IMR-90 (cell line): ENCODE measurements at regions not wholly inside any gene's neighbourhood (a gene's known extent, or its start where the extent isn't known, plus 50 kb on each side); places are given as distances from the start of the nearest gene placed in this dataset.

Experiments
- ATAC-seq: fragments of 200-7000 bp; cut with Tn5 transposase; 2 replicates; pipeline ENCODE4 v1.9.1; 2020; ENCODE audit warnings: low read depth, mild to moderate bottlenecking, moderate library complexity
- BruUV-seq: library from RNA; stranded (reverse); fragments of 400-500 nt; replicated peaks from 2 replicates; lab custom pipeline; 2021; lab: Mats Ljungman, UMichigan
- CTCF ChIA-PET: fragments of 300-600 bp; formaldehyde crosslinking; extraction: SDS; loops from one replicate; lab custom pipeline; 2021; ENCODE audit warnings: antibody characterized with exemption; lab: Yijun Ruan, JAX
- POLR2A ChIA-PET: fragments of 300-600 bp; sonication (Branson Sonifier 250); formaldehyde crosslinking; loops from one replicate; lab custom pipeline; 2022; ENCODE audit warnings: antibody characterized with exemption; ENCODE audit not compliant: unreplicated experiment; lab: Charles Lee
- DNase-seq: peaks from one replicate; pipeline ENCODE4 v3.0.0; 2013
- H2AFZ ChIP-seq: replicated peaks from 2 replicates; pipeline ENCODE3; 2013; ENCODE audit warnings: low read length, mild to moderate bottlenecking; ENCODE audit not compliant: poor library complexity
- H2AK5ac ChIP-seq: 2 replicates; pipeline ENCODE4 v1.6.1; 2013; ENCODE audit warnings: low read depth, low read length, inconsistent platforms
- H2AK9ac ChIP-seq: replicated peaks from 2 replicates; pipeline ENCODE3; 2013; ENCODE audit warnings: mild to moderate bottlenecking, low read depth, low read length, moderate library complexity; ENCODE audit not compliant: poor library complexity
- H2BK120ac ChIP-seq: 2 replicates; pipeline ENCODE4 v1.6.1; 2013; ENCODE audit warnings: low read depth, low read length, inconsistent platforms
- H2BK15ac ChIP-seq: 3 replicates; pipeline ENCODE4 v1.6.1; 2013; ENCODE audit warnings: low read depth, low read length, inconsistent platforms
- H2BK20ac ChIP-seq: 2 replicates; pipeline ENCODE4 v1.6.1; 2013; ENCODE audit warnings: low read depth, mild to moderate bottlenecking, inconsistent platforms, low read length, moderate library complexity
- H2BK5ac ChIP-seq: 2 replicates; pipeline ENCODE4 v1.6.1; 2013; ENCODE audit warnings: mild to moderate bottlenecking, low read depth, low read length, inconsistent platforms; ENCODE audit not compliant: poor library complexity, severe bottlenecking
- H3K14ac ChIP-seq: replicated peaks from 2 replicates; pipeline ENCODE4 v1.6.1; 2013; ENCODE audit warnings: low read depth, low read length, inconsistent platforms
- H3K18ac ChIP-seq: 2 replicates; pipeline ENCODE4 v1.6.1; 2013; ENCODE audit warnings: low read depth, low read length, control low read depth
- H3K23ac ChIP-seq: 2 replicates; pipeline ENCODE4 v1.6.1; 2013; ENCODE audit warnings: low read depth, low read length, inconsistent platforms
- H3K27ac ChIP-seq: 2 replicates; pipeline ENCODE4 v1.5.1; 2013; ENCODE audit warnings: mild to moderate bottlenecking, control low read depth, low read length; ENCODE audit not compliant: insufficient read depth
- H3K27me3 ChIP-seq: 2 replicates; pipeline ENCODE4 v1.6.1; 2013; ENCODE audit warnings: low read length; ENCODE audit not compliant: control insufficient read depth, insufficient read depth
- H3K36me3 ChIP-seq: 2 replicates; pipeline ENCODE4 v1.6.1; 2013; ENCODE audit warnings: low read length, mixed read lengths; ENCODE audit not compliant: control insufficient read depth, insufficient read depth
- H3K4ac ChIP-seq: 2 replicates; pipeline ENCODE4 v1.6.1; 2013; ENCODE audit warnings: low read depth, low read length, inconsistent platforms
- H3K4me1 ChIP-seq: 2 replicates; pipeline ENCODE4 v1.6.1; 2013; ENCODE audit warnings: low read length, mixed read lengths; ENCODE audit not compliant: control insufficient read depth, insufficient read depth
- H3K4me2 ChIP-seq: 2 replicates; pipeline ENCODE4 v1.6.1; 2013; ENCODE audit warnings: low read depth, mild to moderate bottlenecking, control low read depth, low read length, moderate library complexity
- H3K4me3 ChIP-seq: 2 replicates; pipeline ENCODE4 v1.5.1; 2013; ENCODE audit warnings: low read depth, mild to moderate bottlenecking, control low read depth, low read length, moderate library complexity; ENCODE audit not compliant: insufficient read depth
- H3K56ac ChIP-seq: 2 replicates; pipeline ENCODE4 v1.6.1; 2013; ENCODE audit warnings: low read length, inconsistent platforms; ENCODE audit not compliant: insufficient read depth; ENCODE audit errors: extremely low read depth
- H3K79me1 ChIP-seq, 2 experiments: 2 replicates each; pipeline ENCODE4 v1.6.1; 2013; ENCODE audit warnings: low read length in 2 of 2, inconsistent platforms in 1 of 2, low read depth in 1 of 2
- H3K9ac ChIP-seq: 2 replicates; pipeline ENCODE4 v1.6.1; 2013; ENCODE audit warnings: low read depth, low read length, control low read depth
- H3K9me1 ChIP-seq: 2 replicates; pipeline ENCODE4 v1.6.1; 2013; ENCODE audit warnings: low read length, inconsistent platforms; ENCODE audit not compliant: insufficient read depth
- H3K9me3 ChIP-seq: 2 replicates; pipeline ENCODE4 v1.6.1; 2013; ENCODE audit warnings: low read length; ENCODE audit not compliant: control insufficient read depth, insufficient read depth
- H4K20me1 ChIP-seq: 2 replicates; pipeline ENCODE4 v1.6.1; 2013; ENCODE audit warnings: low read length, inconsistent platforms; ENCODE audit not compliant: insufficient read depth
- H4K5ac ChIP-seq: 2 replicates; pipeline ENCODE4 v1.6.1; 2013; ENCODE audit warnings: mild to moderate bottlenecking, low read depth, low read length, control low read depth
- H4K8ac ChIP-seq, 2 experiments: 2 replicates each; pipeline ENCODE4 v1.6.1; 2013; ENCODE audit warnings: low read depth in 2 of 2, low read length in 2 of 2, control low read depth in 1 of 2, inconsistent platforms in 1 of 2
- H4K91ac ChIP-seq: 2 replicates; pipeline ENCODE4 v1.6.1; 2013; ENCODE audit warnings: low read depth, low read length, inconsistent platforms; ENCODE audit not compliant: insufficient read depth
- BHLHE40 ChIP-seq: fragments of 150-350 bp; IDR thresholded peaks from 2 replicates; pipeline ENCODE4 v1.6.1; 2016; ENCODE audit warnings: mild to moderate bottlenecking, low read depth, low read length
- CEBPB ChIP-seq: IDR thresholded peaks from 2 replicates; pipeline ENCODE4 v1.6.1; 2012; ENCODE audit warnings: low read depth, low read length, improper control_type of control experiment
- CHD1 ChIP-seq: IDR thresholded peaks from 2 replicates; pipeline ENCODE4 v1.6.1; 2012; ENCODE audit warnings: low read depth, low read length, improper control_type of control experiment
- FOS ChIP-seq: fragments of 150-350 bp; IDR thresholded peaks from 2 replicates; pipeline ENCODE4 v1.6.1; 2016; ENCODE audit warnings: low read depth, low read length
- MAFK ChIP-seq: IDR thresholded peaks from 2 replicates; pipeline ENCODE4 v1.6.1; 2012; ENCODE audit warnings: low read depth, low read length, improper control_type of control experiment
- MAZ ChIP-seq: IDR thresholded peaks from 2 replicates; pipeline ENCODE4 v1.6.1; 2012; ENCODE audit warnings: low read depth, mild to moderate bottlenecking, low read length, improper control_type of control experiment, moderate library complexity, borderline replicate concordance
- MXI1 ChIP-seq: IDR thresholded peaks from 2 replicates; pipeline ENCODE4 v1.6.1; 2012; ENCODE audit warnings: low read depth, mild to moderate bottlenecking, low read length, moderate library complexity, borderline replicate concordance
- NFE2L2 ChIP-seq: fragments of 150-350 bp; IDR thresholded peaks from 2 replicates; pipeline ENCODE4 v1.6.1; 2016; ENCODE audit warnings: low read depth, mild to moderate bottlenecking, low read length
- POLR2A ChIP-seq: IDR thresholded peaks from 2 replicates; pipeline ENCODE4 v1.6.1; 2012; ENCODE audit warnings: mild to moderate bottlenecking, low read depth, low read length
- RAD21 ChIP-seq: IDR thresholded peaks from 2 replicates; pipeline ENCODE4 v1.6.1; 2012; ENCODE audit warnings: low read length, improper control_type of control experiment
- RFX5 ChIP-seq: IDR thresholded peaks from 2 replicates; pipeline ENCODE4 v1.8.0; 2012; ENCODE audit warnings: low read depth, mild to moderate bottlenecking, low read length, moderate library complexity
- SMC3 ChIP-seq: fragments of 150-350 bp; IDR thresholded peaks from 2 replicates; pipeline ENCODE4 v1.6.1; 2016; ENCODE audit warnings: low read depth, mild to moderate bottlenecking, antibody characterized with exemption, low read length, moderate library complexity
- USF2 ChIP-seq: fragments of 150-350 bp; IDR thresholded peaks from 2 replicates; pipeline ENCODE4 v1.6.1; 2017; ENCODE audit warnings: mild to moderate bottlenecking, antibody characterized with exemption, low read length, low read depth
- WGBS, 2 experiments: methylation state at CpG; one replicate each; pipeline versions ENCODE4 v1.1.5 to v1.1.7; 2013; ENCODE audit warnings: missing lambda C conversion rate in 2 of 2; ENCODE audit not compliant: insufficient read length in 1 of 2; ENCODE audit errors: extremely low coverage in 2 of 2; 5-methylcytosine and 5-hydroxymethylcytosine counted together
- dilution Hi-C: fragments of 300-500 bp; cut with HindIII; formaldehyde crosslinking; loops from one replicate; pipeline ENCODE4 v1.14.3; 2018; ENCODE audit warnings: low sequenced_read_pairs; ENCODE audit not compliant: unreplicated experiment
- in situ Hi-C: fragments of 300-500 bp; cut with MboI; formaldehyde crosslinking; loops from 3 replicates; pipeline ENCODE4 v1.14.3; 2019; ENCODE audit warnings: low sequenced_read_pairs, inconsistent platforms, mixed read lengths
- intact Hi-C: fragments of 100-400 bp; cut with micrococcal nuclease; formaldehyde crosslinking; loops from 2 replicates; pipeline ENCODE4 v1.10.0; 2022
- TF ChIP-seq, protein P1 (sequence below): conservative IDR thresholded peaks from 2 replicates; pipeline ENCODE4 v1.5.1; 2012; ENCODE audit warnings: mild to moderate bottlenecking, low read depth, low read length, improper control_type of control experiment
- TF ChIP-seq, protein P2 (sequence below): fragments of 150-350 bp; IDR thresholded peaks from 2 replicates; pipeline ENCODE4 v1.6.1; 2016; ENCODE audit warnings: low read depth, mild to moderate bottlenecking, low read length, moderate library complexity, borderline replicate concordance

GRCh38 chr12:92085040-92085735 lies 60.5 kb downstream of the BTG1 start:
- H3K4ac ChIP-seq: peak overlapping the region; percentile 65; the same call in 1 of the 2 replicates
- H2BK5ac ChIP-seq: peak overlapping the region; percentile 46
- peak overlapping the region; percentile 72 for H4K91ac ChIP-seq
- H3K27ac ChIP-seq: peak overlapping the region; percentile 51; the same call in 1 of the 2 replicates
- H2AFZ ChIP-seq: no peak overlapping the region
- H2AK5ac ChIP-seq: peak overlapping the region; percentile 42; the same call in 1 of the 2 replicates
- 0 out of 2 replicates have a peak overlapping the region, but pooled peaks have one; percentile 4 for H4K5ac ChIP-seq
- H3K27me3 ChIP-seq: no peaks in the 10 kb centered on the region
- no peaks in the 10 kb centered on the region for H3K9me3 ChIP-seq
- H3K9ac ChIP-seq: no peak overlapping the region
- no peaks in the 10 kb centered on the region; a peak in 1 of 4 replicates for H3K79me1 ChIP-seq
- H3K4me1 ChIP-seq: peaks cover 3% of the 10 kb centered on the region; the same call in 1 of the 2 replicates
- no peak overlapping the region for H3K4me3 ChIP-seq
- H3K56ac ChIP-seq: no peak overlapping the region
- H2BK120ac ChIP-seq: peak overlapping the region; percentile 78
- POLR2A ChIA-PET: no interaction called here
- ATAC-seq: no peak
- peak overlapping the region; percentile 74; the same call in 1 of the 2 replicates for H3K23ac ChIP-seq
- in situ Hi-C loops: no loop called here
- peak overlapping the region; percentile 45; the same call in 1 of the 2 replicates for H2BK20ac ChIP-seq
- no peak overlapping the region for H3K14ac ChIP-seq
- 0 out of 2 replicates have a peak, but pooled peaks cover 3% of the 10 kb centered on the region for H3K9me1 ChIP-seq
- H4K20me1 ChIP-seq: no peaks in the 10 kb centered on the region
- CTCF ChIA-PET: interaction anchor here (0.6 to 1.3 kb wide), 4 partner anchors 21 to 274 kb away, joined by 3 to 4 read pairs (median 3); no protein-coding TSS in a partner anchor
- dilution Hi-C loops: no loop called here
- BruUV-seq: no TSS peak
- H3K36me3 ChIP-seq: no peaks in the 10 kb centered on the region
- H2AK9ac ChIP-seq: no peak overlapping the region
- peak; percentile 34 for DNase-seq
- peak overlapping the region; percentile 44; the same call in 1 of the 2 replicates for H3K18ac ChIP-seq
- peak overlapping the region; percentile 21; the same call in 1 of the 2 replicates for H3K4me2 ChIP-seq
- intact Hi-C loops: no loop called here
- H2BK15ac ChIP-seq: peak overlapping the region; percentile 89; the same call in 1 of the 3 replicates
- no CpG with 5 or more reads among the region's 3 CpGs for WGBS, 2 experiments
- peak overlapping the region; percentile 4 to 38; a peak in 1 of 4 replicates for H4K8ac ChIP-seq
- TF ChIP-seq POLR2A (no peak), MAZ (no peak), FOS (no peak), CHD1 (no peak), MAFK (no peak), SMC3 (no peak), USF2 (no peak), CEBPB (no peak), NFE2L2 (no peak), RFX5 (no peak), MXI1 (no peak), BHLHE40 (no peak), RAD21 (no peak)
- TF ChIP-seq, protein P1, sequence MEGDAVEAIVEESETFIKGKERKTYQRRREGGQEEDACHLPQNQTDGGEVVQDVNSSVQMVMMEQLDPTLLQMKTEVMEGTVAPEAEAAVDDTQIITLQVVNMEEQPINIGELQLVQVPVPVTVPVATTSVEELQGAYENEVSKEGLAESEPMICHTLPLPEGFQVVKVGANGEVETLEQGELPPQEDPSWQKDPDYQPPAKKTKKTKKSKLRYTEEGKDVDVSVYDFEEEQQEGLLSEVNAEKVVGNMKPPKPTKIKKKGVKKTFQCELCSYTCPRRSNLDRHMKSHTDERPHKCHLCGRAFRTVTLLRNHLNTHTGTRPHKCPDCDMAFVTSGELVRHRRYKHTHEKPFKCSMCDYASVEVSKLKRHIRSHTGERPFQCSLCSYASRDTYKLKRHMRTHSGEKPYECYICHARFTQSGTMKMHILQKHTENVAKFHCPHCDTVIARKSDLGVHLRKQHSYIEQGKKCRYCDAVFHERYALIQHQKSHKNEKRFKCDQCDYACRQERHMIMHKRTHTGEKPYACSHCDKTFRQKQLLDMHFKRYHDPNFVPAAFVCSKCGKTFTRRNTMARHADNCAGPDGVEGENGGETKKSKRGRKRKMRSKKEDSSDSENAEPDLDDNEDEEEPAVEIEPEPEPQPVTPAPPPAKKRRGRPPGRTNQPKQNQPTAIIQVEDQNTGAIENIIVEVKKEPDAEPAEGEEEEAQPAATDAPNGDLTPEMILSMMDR: no peak
- TF ChIP-seq, protein P2, sequence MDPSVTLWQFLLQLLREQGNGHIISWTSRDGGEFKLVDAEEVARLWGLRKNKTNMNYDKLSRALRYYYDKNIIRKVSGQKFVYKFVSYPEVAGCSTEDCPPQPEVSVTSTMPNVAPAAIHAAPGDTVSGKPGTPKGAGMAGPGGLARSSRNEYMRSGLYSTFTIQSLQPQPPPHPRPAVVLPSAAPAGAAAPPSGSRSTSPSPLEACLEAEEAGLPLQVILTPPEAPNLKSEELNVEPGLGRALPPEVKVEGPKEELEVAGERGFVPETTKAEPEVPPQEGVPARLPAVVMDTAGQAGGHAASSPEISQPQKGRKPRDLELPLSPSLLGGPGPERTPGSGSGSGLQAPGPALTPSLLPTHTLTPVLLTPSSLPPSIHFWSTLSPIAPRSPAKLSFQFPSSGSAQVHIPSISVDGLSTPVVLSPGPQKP: no peak
